Testis (tissue), 2 donors: ENCODE measurements at regions not wholly inside any gene's neighbourhood (a gene's known extent, or its start where the extent isn't known, plus 50 kb on each side); places are given as distances from the start of the nearest gene placed in this dataset.
"Not testable (repeated sequence)": the region's sequence is repeated elsewhere in the genome, so short reads cannot be mapped to it uniquely, and the experiment has no call there.

Experiments used
- DNase-seq: peaks from one replicate; pipeline ENCODE4 v3.0.0-alpha.2; 2019
- H3K27ac ChIP-seq, 2 donors: fragments of 200-600 bp; sonication (generic); one replicate each; pipeline ENCODE4 v1.5.1; 2019
- H3K27me3 ChIP-seq: fragments of 200-600 bp; sonication (generic); one replicate; pipeline ENCODE4 v1.5.1; 2019
- H3K36me3 ChIP-seq: fragments of 200-600 bp; sonication (generic); one replicate; pipeline ENCODE4 v1.5.1; 2017; ENCODE audit warnings: low read depth; ENCODE audit errors: missing control alignments
- H3K4me1 ChIP-seq: fragments of 200-600 bp; sonication (generic); one replicate; pipeline ENCODE4 v1.5.1; 2019
- H3K4me3 ChIP-seq, 2 donors: fragments of 200-600 bp; sonication (generic); one replicate each; pipeline ENCODE4 v1.5.1; 2017 to 2019
- H3K9me3 ChIP-seq: fragments of 200-600 bp; sonication (generic); one replicate; pipeline ENCODE4 v1.5.1; 2017
- CTCF ChIP-seq, 3 experiments: fragments of 450-650 bp in 2 of 3; fragments of 200-600 bp in 1 of 3; sonication (generic) in 1 of 3; IDR thresholded peaks; one replicate each; pipeline ENCODE4 v1.5.1; 2016 to 2019; ENCODE audit warnings: antibody characterized with exemption in 3 of 3, mild to moderate bottlenecking in 2 of 3, moderate library complexity in 1 of 3
- POLR2A ChIP-seq: fragments of 450-650 bp; IDR thresholded peaks from one replicate; pipeline ENCODE4 v1.6.1; 2017; ENCODE audit warnings: antibody characterized with exemption, mild to moderate bottlenecking, moderate library complexity
- WGBS, 2 donors: methylation state at CpG; one replicate each; pipeline ENCODE4 v1.1.5; 2018; 5-methylcytosine and 5-hydroxymethylcytosine counted together
- intact Hi-C: fragments of 100-400 bp; cut with DNase I; formaldehyde crosslinking; loops from one replicate; pipeline ENCODE4 v1.15.1; 2023; ENCODE audit warnings: low total_unique reads

DNA sequence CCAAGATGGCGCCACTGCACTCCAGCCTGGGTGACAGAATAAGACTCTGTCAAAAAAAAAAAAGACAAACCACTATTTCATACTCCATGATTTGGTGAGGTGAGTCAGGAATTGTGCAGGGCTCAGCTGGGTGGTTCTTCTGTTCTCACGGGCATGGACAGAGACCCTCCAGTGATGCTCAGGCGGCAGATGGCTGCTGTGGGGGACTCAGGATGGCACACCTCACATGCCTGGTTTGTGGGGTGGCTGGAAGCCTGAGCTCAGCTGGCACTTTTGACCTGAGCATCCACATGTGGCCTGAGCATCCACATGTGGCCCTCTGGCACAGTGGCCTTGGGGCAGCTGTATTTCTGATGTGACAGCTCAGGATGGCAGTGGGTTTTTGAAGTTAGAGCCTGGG is 217.2 kb downstream of the IRX2 start:
- TF ChIP-seq CTCF (IDR thresholded peaks at IDR 0.05), result no peak
- TF ChIP-seq POLR2A, result no peak
- intact Hi-C loops, result no loop called here
- H3K27me3 ChIP-seq, result no peaks in the 10 kb centered on the region
- H3K27ac ChIP-seq, result no peak overlapping the region
- H3K36me3 ChIP-seq, result no peaks in the 10 kb centered on the region
- DNase-seq, result no peak
- 63 to 83% methylated on average over 3 of the region's 3 CpGs for WGBS, 2 donors
- H3K9me3 ChIP-seq, result no peaks in the 10 kb centered on the region
- H3K4me1 ChIP-seq, result no peaks in the 10 kb centered on the region
- H3K4me3 ChIP-seq, result no peak overlapping the region

- H3K27ac ChIP-seq, H3K4me3 ChIP-seq, DNase-seq, H3K36me3 ChIP-seq, H3K27me3 ChIP-seq, H3K4me1 ChIP-seq, H3K9me3 ChIP-seq, intact Hi-C loops: not testable (repeated sequence)
- WGBS, 2 donors, result 43 to 92% methylated on average over 2 of the region's 2 CpGs
These were observed 217.6 kb downstream of the IRX2 start for GRCh38 chr5:2533848-2534247.

- no peak for TF ChIP-seq POLR2A
- no peak for TF ChIP-seq CTCF (IDR thresholded peaks at IDR 0.05)
- intact Hi-C loops, result no loop called here
- no peaks in the 10 kb centered on the region for H3K9me3 ChIP-seq
- H3K4me1 ChIP-seq, result no peaks in the 10 kb centered on the region
- DNase-seq, result no peak
- no peak overlapping the region for H3K27ac ChIP-seq
- no peaks in the 10 kb centered on the region for H3K27me3 ChIP-seq
- WGBS, 2 donors, result 70 to 77% methylated on average over 2 to 4 of the region's 5 CpGs
- no peak overlapping the region for H3K4me3 ChIP-seq
- H3K36me3 ChIP-seq, result no peaks in the 10 kb centered on the region
These were observed 218.7 kb downstream of the IRX2 start for GRCh38 chr5:2532809-2533208.

GRCh38 chr5:2531318-2531717 is 220.2 kb downstream of the IRX2 start:
- H3K36me3 ChIP-seq, result no peaks in the 10 kb centered on the region
- no peaks in the 10 kb centered on the region for H3K9me3 ChIP-seq
- no peaks in the 10 kb centered on the region for H3K27me3 ChIP-seq
- H3K4me1 ChIP-seq, result no peaks in the 10 kb centered on the region
- DNase-seq, result no peak
- no peak overlapping the region for H3K4me3 ChIP-seq
- 90% methylated on average over 2 of the region's 2 CpGs for WGBS, 2 donors
- no peak for TF ChIP-seq CTCF (IDR thresholded peaks at IDR 0.05)
- H3K27ac ChIP-seq, result no peak overlapping the region
- intact Hi-C loops, result no loop called here

DNA sequence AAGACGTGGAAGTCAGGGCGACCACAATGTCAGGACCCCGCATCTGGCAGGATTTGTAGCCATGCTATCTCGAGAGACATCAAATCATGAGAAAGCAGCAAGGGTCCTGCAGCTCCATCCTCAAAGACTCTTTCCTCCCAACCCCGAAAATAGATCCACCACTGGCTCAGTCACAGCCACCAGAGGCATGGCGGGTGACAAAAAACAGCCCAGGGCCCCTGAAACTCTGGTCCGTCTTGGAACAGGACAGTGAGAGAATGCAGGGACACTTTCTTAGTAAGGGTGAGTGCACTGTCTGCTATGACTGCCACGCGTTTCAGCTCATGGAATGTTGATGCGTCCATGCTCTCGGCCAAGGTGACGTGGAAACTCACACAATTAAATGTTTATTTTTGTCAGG is 220.9 kb downstream of the IRX2 start:
- Histone ChIP-seq H3K27me3 (no peaks in the 10 kb centered on the region), H3K4me3 (no peak overlapping the region), H3K36me3 (no peaks in the 10 kb centered on the region), H3K9me3 (no peaks in the 10 kb centered on the region), H3K27ac (no peak overlapping the region), H3K4me1 (no peaks in the 10 kb centered on the region)
- no peak for TF ChIP-seq CTCF (IDR thresholded peaks at IDR 0.05)
- no peak for TF ChIP-seq POLR2A
- intact Hi-C loops, result no loop called here
- WGBS, 2 donors, result 58 to 83% methylated on average over 12 of the region's 12 CpGs
- DNase-seq, result no peak
